ENCODE measurements at regions not wholly inside any gene's neighbourhood (a gene's known extent, or its start where the extent isn't known, plus 50 kb on each side); places are given as distances from the start of the nearest gene placed in this dataset. TPM values are rescaled to one million over a fixed set of nuclear protein-coding genes. Genes with fewer than 3 reads are reported as not detected.

GRCh38 chr14:99117671-99118045 is 154.3 kb downstream of the BCL11B start:
- Histone ChIP-seq H3K4me2 (ENCODE audit: unreplicated experiment) (no peak overlapping the region), H2AFZ (no peak overlapping the region), H3K27me3 (replicated peaks; ENCODE audit: insufficient read depth) (no peaks in the 10 kb centered on the region), H3K4me3 (no peak overlapping the region), H3K79me2 (ENCODE audit: insufficient read depth) (no peaks in the 10 kb centered on the region), H3K9me2 (ENCODE audit: insufficient read depth) (no peaks in the 10 kb centered on the region), H4K20me1 (ENCODE audit: insufficient read depth) (no peaks in the 10 kb centered on the region), H3K9ac (no peak overlapping the region), H3K4me1 (ENCODE audit: insufficient read depth) (no peaks in the 10 kb centered on the region), H3K27ac (no peak overlapping the region), H3F3A (ENCODE audit: insufficient read depth) (no peaks in the 10 kb centered on the region), H3K9me3 (ENCODE audit: low read depth) (no peaks in the 10 kb centered on the region), H3K36me3 (ENCODE audit: low read depth) (no peaks in the 10 kb centered on the region)
- WGBS, 2 experiments (ENCODE audit: low coverage in 1 of 2, low lambda C conversion rate in 2 of 2, missing lambda C conversion rate in 2 of 2) = 52 to 56% methylated on average over 9 to 11 of the region's 11 CpGs
- TF ChIP-seq EZH2 (IDR thresholded peaks at IDR 0.05; ENCODE audit: insufficient read depth, poor library complexity, severe bottlenecking) = no peak
- DNase-seq = no peak
- in situ Hi-C loops (cut with MboI) = no loop called here

- H3K4me2 ChIP-seq (ENCODE audit: unreplicated experiment) = no peak overlapping the region
Measured at GRCh38 chr14:99118046-99118721, 153.8 kb downstream of the BCL11B start.

GRCh38 chr14:99118946-99119345 is 153.1 kb downstream of the BCL11B start:
- H4K20me1 ChIP-seq (ENCODE audit: insufficient read depth) = no peaks in the 10 kb centered on the region
- TF ChIP-seq EZH2phosphoT487 (IDR thresholded peaks at IDR 0.05; ENCODE audit: insufficient read depth, low read depth) = no peak
- no peak for TF ChIP-seq EZH2 (IDR thresholded peaks at IDR 0.05; ENCODE audit: insufficient read depth, poor library complexity, severe bottlenecking)
- H2AFZ ChIP-seq = no peak overlapping the region

More at GRCh38 chr14:99118046-99118721, 153.8 kb downstream of the BCL11B start:
- Histone ChIP-seq H3K79me2 (ENCODE audit: insufficient read depth) (no peaks in the 10 kb centered on the region), H3K36me3 (ENCODE audit: low read depth) (no peaks in the 10 kb centered on the region), H3K27ac (no peak overlapping the region), H3K9me3 (ENCODE audit: low read depth) (no peaks in the 10 kb centered on the region), H3K27me3 (replicated peaks; ENCODE audit: insufficient read depth) (no peaks in the 10 kb centered on the region), H3K9me2 (ENCODE audit: insufficient read depth) (no peaks in the 10 kb centered on the region), H3F3A (ENCODE audit: insufficient read depth) (no peaks in the 10 kb centered on the region), H3K9ac (no peak overlapping the region), H3K4me1 (ENCODE audit: insufficient read depth) (no peaks in the 10 kb centered on the region), H2AFZ (no peak overlapping the region), H4K20me1 (ENCODE audit: insufficient read depth) (no peaks in the 10 kb centered on the region), H3K4me3 (no peak overlapping the region)
- in situ Hi-C loops (cut with MboI) = no loop called here
- 42% methylated on average over 53 of the region's 53 CpGs for WGBS, 2 experiments (ENCODE audit: low coverage in 1 of 2, low lambda C conversion rate in 2 of 2, missing lambda C conversion rate in 2 of 2)
- no peak for DNase-seq
- TF ChIP-seq EZH2phosphoT487 (IDR thresholded peaks at IDR 0.05; ENCODE audit: insufficient read depth, low read depth) (no peak), EZH2 (IDR thresholded peaks at IDR 0.05; ENCODE audit: insufficient read depth, poor library complexity, severe bottlenecking) (no peak)

More at GRCh38 chr14:99118946-99119345, 153.1 kb downstream of the BCL11B start:
- H3K79me2 ChIP-seq (ENCODE audit: insufficient read depth) = no peaks in the 10 kb centered on the region
- H3K9me2 ChIP-seq (ENCODE audit: insufficient read depth) = no peaks in the 10 kb centered on the region
- H3K36me3 ChIP-seq (ENCODE audit: low read depth) = no peaks in the 10 kb centered on the region
- no peaks in the 10 kb centered on the region for H3K27me3 ChIP-seq (replicated peaks; ENCODE audit: insufficient read depth)
- H3F3A ChIP-seq (ENCODE audit: insufficient read depth) = no peaks in the 10 kb centered on the region
- no peaks in the 10 kb centered on the region for H3K9me3 ChIP-seq (ENCODE audit: low read depth)
- H3K4me3 ChIP-seq = no peak overlapping the region
- DNase-seq = no peak
- H3K9ac ChIP-seq = no peak overlapping the region
- WGBS, 2 experiments (ENCODE audit: low coverage in 1 of 2, low lambda C conversion rate in 2 of 2, missing lambda C conversion rate in 2 of 2) = 70 to 76% methylated on average over 13 of the region's 13 CpGs
- no peak overlapping the region for H3K27ac ChIP-seq
- no peak overlapping the region for H3K4me2 ChIP-seq (ENCODE audit: unreplicated experiment)
- no peaks in the 10 kb centered on the region for H3K4me1 ChIP-seq (ENCODE audit: insufficient read depth)
- in situ Hi-C loops (cut with MboI) = no loop called here

Small RNAs in the stretch of these regions (small RNA-seq; reads per million reads assigned to genes)
- gene AL162151.2 (ENCODE audit: low read depth, low replicate concordance) (not detected), gene RN7SL714P (ENCODE audit: low read depth, low replicate concordance) (not detected)

Measured in GM23248 (cell line).